VCaP (cell line): ENCODE measurements at regions not wholly inside any gene's neighbourhood (a gene's known extent, or its start where the extent isn't known, plus 50 kb on each side); places are given as distances from the start of the nearest gene placed in this dataset.

Source experiments
- H3K27ac ChIP-seq: fragments of 450-650 bp; 2 replicates; pipeline ENCODE4 v1.5.1; 2017
- TF ChIP-seq, protein P1 (sequence below): fragments of 450-650 bp; conservative IDR thresholded peaks from 2 replicates; pipeline ENCODE4 v1.5.1; 2017; ENCODE audit warnings: mild to moderate bottlenecking, moderate library complexity

DNA sequence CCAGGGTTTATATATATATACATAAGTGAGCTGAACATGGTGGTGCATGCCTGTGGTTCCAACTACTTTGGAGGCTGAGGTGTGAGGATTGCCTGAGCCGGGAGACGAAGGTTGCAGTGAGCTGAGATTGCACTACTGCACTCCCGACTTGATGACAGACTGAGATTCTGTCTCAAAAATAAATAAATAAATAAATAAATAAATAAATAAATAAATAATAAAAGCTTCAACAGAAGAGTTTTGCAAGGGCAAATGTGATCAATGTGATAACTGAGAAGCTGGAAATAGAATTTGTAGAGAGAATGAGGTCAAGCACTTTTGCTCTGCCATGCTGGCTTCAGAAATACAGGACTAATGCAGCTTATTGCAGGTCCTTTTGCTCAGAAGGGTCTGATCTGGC, 855.8 kb upstream of the PRMT6 start:
- TF ChIP-seq, protein P1, sequence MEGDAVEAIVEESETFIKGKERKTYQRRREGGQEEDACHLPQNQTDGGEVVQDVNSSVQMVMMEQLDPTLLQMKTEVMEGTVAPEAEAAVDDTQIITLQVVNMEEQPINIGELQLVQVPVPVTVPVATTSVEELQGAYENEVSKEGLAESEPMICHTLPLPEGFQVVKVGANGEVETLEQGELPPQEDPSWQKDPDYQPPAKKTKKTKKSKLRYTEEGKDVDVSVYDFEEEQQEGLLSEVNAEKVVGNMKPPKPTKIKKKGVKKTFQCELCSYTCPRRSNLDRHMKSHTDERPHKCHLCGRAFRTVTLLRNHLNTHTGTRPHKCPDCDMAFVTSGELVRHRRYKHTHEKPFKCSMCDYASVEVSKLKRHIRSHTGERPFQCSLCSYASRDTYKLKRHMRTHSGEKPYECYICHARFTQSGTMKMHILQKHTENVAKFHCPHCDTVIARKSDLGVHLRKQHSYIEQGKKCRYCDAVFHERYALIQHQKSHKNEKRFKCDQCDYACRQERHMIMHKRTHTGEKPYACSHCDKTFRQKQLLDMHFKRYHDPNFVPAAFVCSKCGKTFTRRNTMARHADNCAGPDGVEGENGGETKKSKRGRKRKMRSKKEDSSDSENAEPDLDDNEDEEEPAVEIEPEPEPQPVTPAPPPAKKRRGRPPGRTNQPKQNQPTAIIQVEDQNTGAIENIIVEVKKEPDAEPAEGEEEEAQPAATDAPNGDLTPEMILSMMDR: no peak
- no peak overlapping the region for H3K27ac ChIP-seq

DNA sequence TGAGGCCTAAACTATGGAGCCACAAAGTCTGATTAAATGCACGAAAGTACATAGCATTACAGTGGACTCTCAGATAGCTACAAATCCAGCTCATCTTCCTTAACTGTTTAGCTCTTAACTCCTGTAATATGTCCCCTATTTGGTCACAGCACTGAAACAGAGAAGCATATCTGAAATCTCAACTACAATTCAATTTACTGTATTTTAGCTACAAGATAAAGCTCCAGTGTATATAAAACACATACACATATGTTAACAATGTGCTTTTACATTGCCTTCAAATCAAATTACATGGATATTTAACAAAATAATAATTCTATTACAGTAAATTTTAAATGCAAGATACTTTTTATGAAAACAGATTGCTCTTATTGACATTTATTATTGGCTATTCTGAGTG, 849.3 kb upstream of the PRMT6 start:
- TF ChIP-seq, protein P1: no peak
- no peak overlapping the region for H3K27ac ChIP-seq

DNA sequence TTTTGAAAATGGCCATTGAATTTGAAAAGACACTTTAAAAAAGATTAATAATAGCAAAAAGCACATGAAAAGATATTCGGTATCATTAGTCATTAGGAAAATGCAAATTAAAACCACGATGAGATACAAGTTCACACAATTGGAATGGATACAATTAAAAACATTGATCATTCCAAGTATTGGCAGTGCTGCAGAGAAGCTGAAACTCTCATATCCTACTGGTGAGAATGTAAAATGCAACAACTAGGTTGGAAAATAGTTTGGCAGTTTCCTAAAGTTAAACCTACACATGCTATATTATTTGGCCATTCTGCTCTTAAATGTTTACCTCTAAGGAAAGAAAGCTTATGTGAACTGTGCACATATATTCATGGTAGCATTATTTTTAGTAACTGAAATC, 838.7 kb upstream of the PRMT6 start:
- no peak overlapping the region for H3K27ac ChIP-seq
- TF ChIP-seq, protein P1: peak; percentile 47; the same call in 1 of the 2 replicates

DNA sequence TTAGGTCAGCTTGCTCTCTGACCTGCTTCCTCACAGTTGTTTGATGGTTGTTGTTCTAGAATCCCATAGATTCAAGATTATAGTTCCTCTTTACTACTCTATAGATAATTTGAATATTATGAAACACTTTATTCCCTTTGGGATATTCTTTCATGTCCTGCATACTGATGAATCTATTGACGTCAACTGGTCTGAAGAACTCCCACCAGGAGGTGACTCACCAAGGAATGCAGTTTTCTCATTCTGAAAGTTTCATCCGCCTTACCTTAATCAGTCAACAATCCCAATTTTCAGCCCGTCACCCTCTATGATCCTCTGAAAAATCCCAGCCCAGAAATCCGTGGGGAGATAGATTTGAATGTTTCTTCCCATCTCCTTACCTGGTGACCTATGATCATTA, 834.1 kb upstream of the PRMT6 start:
- TF ChIP-seq, protein P1: no peak
- H3K27ac ChIP-seq: no peak overlapping the region

DNA sequence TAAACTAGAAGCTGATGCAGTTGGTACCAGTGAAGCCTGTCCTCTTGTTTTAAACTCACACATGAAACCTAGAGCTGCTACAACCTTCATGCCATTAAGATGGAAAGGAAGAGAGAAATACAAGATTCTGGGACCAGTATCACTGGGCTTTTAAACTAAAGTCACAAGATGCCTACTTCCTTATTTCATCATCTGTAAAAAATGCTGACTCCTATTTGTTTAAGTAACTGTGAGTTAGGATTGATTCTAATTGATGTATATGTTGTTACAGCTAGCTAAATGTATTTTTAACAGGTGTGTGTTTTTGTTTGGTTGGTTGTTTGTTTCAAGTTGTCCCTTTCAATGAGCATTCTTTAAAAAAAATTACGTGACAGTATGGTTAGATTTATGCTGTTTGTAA, 833.3 kb upstream of the PRMT6 start:
- H3K27ac ChIP-seq: no peak overlapping the region
- TF ChIP-seq, protein P1: no peak

DNA sequence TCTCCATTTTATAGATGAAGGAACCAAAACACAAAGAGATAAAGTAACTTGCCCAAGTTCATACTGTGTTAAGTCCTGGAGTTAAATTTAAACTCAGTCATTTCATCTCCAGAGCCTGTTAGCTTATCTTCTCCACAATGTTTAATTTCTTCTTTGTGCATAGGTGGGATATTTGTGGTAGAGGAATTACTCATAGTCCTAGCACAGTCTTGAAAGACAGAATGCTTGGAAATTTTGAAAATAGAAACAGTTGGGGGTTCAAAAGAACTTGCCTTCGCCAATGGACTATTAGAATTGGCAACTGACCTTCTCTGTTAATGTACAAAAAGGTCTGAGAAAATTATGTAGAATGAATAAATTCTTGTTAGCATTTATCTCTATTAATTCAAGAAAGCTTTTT, 832.0 kb upstream of the PRMT6 start:
- TF ChIP-seq, protein P1: no peak

DNA sequence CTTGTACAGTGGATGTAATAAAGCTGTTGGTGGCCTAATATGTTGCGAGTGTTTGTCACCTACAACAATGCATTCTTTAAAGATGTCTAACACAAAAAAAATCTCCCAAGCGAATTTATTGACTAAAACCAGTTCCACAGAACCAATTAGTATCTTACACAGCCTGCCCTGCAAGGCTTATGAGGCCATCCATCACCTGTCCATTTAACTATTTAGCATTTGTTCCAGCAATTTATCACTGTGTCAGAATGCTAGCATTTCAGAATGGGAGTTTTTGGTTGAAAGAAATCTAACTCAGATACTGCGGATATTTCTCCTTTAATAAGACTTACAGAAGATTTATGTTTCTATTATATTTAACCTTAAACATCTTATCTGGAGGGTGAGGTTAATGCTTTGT, 831.1 kb upstream of the PRMT6 start:
- TF ChIP-seq, protein P1: no peak
- no peak overlapping the region for H3K27ac ChIP-seq

More for the DNA sequence above, 832.0 kb upstream of the PRMT6 start:
- H3K27ac ChIP-seq: no peak overlapping the region

DNA sequence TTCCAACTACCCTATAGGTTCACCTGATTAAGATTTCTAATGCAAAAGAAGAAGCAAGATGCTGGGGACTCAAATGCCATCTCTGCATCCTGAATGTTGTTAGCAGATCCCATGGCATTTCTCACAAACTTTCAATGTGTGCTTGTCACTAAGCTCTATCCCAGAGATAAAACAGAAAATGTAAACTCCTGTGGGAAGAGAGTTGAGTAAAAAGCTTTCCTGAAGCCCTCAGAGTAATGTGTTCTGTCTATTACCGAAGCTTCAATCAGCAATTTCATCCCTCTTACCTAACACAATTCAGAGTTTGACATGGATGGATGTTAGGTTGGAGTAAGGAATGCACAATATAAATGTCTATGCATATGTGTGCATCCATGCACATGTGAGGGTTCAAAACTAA, 829.9 kb upstream of the PRMT6 start:
- TF ChIP-seq, protein P1: no peak
- H3K27ac ChIP-seq: no peak overlapping the region
